Smooth muscle cell (in vitro differentiated cells): ENCODE measurements at regions not wholly inside any gene's neighbourhood (a gene's known extent, or its start where the extent isn't known, plus 50 kb on each side); places are given as distances from the start of the nearest gene placed in this dataset.

Experiments used
- DNase-seq: peaks from one replicate; lab custom pipeline; 2025; ENCODE audit not compliant: unreplicated experiment; lab: John Stamatoyannopoulos, UW
- H2AFZ ChIP-seq: fragments of 200-600 bp; sonication (generic); 2 replicates; pipeline ENCODE4 v1.6.0; 2016; ENCODE audit warnings: antibody characterized with exemption, low read depth, mild to moderate bottlenecking
- H3F3A ChIP-seq: fragments of 200-600 bp; sonication (generic); 2 replicates; pipeline ENCODE4 v1.6.0; 2017; ENCODE audit warnings: antibody characterized with exemption, low read depth
- H3K27ac ChIP-seq: fragments of 200-600 bp; sonication (generic); 2 replicates; pipeline ENCODE4 v1.5.1; 2016; ENCODE audit warnings: low read depth, mild to moderate bottlenecking
- H3K27me3 ChIP-seq: fragments of 200-600 bp; sonication (generic); 2 replicates; pipeline ENCODE4 v1.6.1; 2016; ENCODE audit warnings: low read depth, mild to moderate bottlenecking
- H3K36me3 ChIP-seq: fragments of 200-600 bp; sonication (generic); 2 replicates; pipeline ENCODE4 v1.5.1; 2016; ENCODE audit warnings: low read depth
- H3K4me1 ChIP-seq: fragments of 200-600 bp; sonication (generic); 2 replicates; pipeline ENCODE4 v1.5.1; 2016; ENCODE audit warnings: low read depth
- H3K4me2 ChIP-seq: fragments of 200-600 bp; sonication (generic); 2 replicates; pipeline ENCODE4 v1.6.0; 2016; ENCODE audit warnings: mild to moderate bottlenecking
- H3K4me3 ChIP-seq: fragments of 200-600 bp; sonication (generic); 2 replicates; pipeline ENCODE4 v1.5.1; 2016; ENCODE audit warnings: mild to moderate bottlenecking
- H3K79me2 ChIP-seq: fragments of 200-600 bp; sonication (generic); 2 replicates; pipeline ENCODE4 v1.6.0; 2016; ENCODE audit warnings: low read depth, mild to moderate bottlenecking
- H3K9ac ChIP-seq: fragments of 200-600 bp; sonication (generic); 2 replicates; pipeline ENCODE4 v1.6.0; 2016; ENCODE audit warnings: low read depth
- H3K9me3 ChIP-seq: fragments of 200-600 bp; sonication (generic); replicated peaks from 2 replicates; pipeline ENCODE4 v1.5.1; 2016; ENCODE audit warnings: low read depth
- H4K20me1 ChIP-seq: fragments of 200-600 bp; sonication (generic); 2 replicates; pipeline ENCODE4 v1.6.0; 2016; ENCODE audit warnings: low read depth
- WGBS: methylation state at CpG from one replicate; pipeline ENCODE4 v1.1.7; 2016; ENCODE audit warnings: low lambda C conversion rate; 5-methylcytosine and 5-hydroxymethylcytosine counted together
- TF ChIP-seq, protein P1 (sequence below): fragments of 200-600 bp; sonication (generic); IDR thresholded peaks from 2 replicates; pipeline ENCODE4 v1.5.1; 2017; ENCODE audit warnings: borderline replicate concordance, mild to moderate bottlenecking, antibody characterized with exemption; ENCODE audit not compliant: insufficient read depth, poor library complexity, severe bottlenecking

DNA sequence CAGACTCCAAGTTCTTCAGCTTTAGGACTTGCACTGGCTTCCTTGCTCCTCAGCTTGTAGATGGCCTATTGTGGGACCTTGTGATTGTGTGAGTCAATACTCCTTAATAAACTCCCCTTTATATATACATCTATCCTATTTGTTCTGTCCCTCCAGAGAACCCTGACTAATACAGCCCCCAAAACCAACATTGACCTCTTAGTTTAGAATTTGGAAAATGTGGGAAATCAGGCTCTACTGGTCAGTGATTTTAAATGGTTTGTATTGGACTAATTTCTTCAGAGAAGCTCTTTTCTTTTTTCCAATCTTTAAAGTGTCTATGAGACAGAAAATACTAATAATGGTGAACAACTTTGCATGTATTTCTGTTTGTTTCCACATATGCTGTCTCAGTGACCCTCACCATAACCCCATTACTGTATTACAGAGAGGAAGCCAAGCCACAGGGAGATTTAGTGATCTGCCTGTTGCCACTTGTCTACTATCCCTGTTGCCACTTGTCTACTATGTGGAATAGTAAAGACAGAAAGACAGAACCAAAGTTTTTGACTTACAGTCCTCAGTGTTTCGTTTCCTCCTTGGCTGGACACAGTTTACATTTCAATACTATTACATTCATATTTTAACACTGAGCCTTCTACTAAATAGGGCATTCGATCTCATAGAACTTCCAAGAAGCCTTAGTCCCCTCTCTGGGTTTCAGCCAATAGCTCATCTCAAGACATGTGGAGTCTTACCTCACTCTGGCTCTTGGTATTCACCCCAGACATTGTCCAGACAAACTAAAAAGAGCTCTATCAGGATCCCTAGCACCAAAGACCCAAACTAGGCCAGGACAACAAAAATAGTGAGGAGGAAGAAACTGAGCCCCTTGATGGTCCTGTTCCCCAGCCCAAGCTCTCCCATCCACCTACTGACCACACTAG lies 121.0 kb downstream of the AKR1D1 start:
- Histone ChIP-seq H4K20me1 (no peaks in the 10 kb centered on the region), H3K9ac (no peak overlapping the region), H3K9me3 (no peaks in the 10 kb centered on the region), H3K4me1 (peaks cover 7% of the 10 kb centered on the region), H3K4me3 (no peak overlapping the region), H3K79me2 (no peaks in the 10 kb centered on the region), H3K4me2 (peak overlapping the region; percentile 58), H3F3A (no peaks in the 10 kb centered on the region), H3K36me3 (no peaks in the 10 kb centered on the region), H2AFZ (peak overlapping the region; percentile 8), H3K27ac (peak overlapping the region; percentile 84), H3K27me3 (no peaks in the 10 kb centered on the region)
- no peak for DNase-seq
- WGBS: 55% methylated on average over 2 of the region's 2 CpGs
- TF ChIP-seq, protein P1, sequence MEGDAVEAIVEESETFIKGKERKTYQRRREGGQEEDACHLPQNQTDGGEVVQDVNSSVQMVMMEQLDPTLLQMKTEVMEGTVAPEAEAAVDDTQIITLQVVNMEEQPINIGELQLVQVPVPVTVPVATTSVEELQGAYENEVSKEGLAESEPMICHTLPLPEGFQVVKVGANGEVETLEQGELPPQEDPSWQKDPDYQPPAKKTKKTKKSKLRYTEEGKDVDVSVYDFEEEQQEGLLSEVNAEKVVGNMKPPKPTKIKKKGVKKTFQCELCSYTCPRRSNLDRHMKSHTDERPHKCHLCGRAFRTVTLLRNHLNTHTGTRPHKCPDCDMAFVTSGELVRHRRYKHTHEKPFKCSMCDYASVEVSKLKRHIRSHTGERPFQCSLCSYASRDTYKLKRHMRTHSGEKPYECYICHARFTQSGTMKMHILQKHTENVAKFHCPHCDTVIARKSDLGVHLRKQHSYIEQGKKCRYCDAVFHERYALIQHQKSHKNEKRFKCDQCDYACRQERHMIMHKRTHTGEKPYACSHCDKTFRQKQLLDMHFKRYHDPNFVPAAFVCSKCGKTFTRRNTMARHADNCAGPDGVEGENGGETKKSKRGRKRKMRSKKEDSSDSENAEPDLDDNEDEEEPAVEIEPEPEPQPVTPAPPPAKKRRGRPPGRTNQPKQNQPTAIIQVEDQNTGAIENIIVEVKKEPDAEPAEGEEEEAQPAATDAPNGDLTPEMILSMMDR: no peak

DNA sequence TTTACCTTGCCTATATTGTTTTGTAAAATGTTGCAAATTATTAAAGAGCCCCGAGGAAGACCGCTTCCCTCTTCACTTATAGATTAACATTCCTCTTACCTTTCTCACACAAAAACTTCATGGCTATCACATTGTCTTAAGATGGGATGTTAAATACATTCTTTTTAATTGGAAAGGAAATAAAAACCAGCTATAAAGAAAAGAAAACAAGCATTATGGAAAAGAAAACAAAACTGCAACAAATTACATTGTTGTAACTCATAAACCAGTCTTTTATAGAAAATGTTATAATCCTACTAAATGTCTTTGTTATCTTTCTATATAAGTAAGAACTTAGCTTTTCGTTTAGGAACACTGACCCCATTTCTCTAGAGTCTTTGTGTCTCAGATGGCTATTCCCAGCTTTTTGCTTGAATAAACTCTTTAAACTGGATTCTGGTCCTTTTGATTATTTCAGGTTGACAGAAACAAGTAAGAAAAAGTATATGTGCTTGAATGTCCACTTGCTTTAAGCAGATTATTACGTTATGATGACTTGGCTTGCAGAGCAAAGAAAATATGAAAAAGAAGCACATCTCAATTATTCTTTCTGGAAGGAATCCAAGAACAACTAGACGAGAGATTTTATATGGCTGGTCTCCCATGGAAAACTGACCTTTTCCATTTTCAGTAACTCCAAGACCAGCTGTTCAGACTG lies 128.2 kb downstream of the AKR1D1 start:
- no peak overlapping the region for H3K27ac ChIP-seq

DNA sequence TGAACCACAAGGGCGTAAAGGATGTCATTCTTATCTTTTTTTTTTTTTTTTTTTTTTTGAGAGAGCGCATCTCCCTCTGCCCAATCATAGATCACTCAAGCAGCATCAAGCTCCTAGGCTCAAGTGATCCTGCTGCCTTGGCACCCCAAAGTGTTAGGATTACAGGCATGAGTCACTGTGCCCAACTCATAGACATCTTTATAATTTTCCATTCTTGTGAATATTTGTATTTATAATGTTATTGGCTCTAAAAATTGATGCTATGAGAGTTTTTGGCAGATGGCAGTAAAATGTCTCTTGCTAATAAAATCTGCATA lies 128.7 kb downstream of the AKR1D1 start:
- WGBS: 60% methylated on average over 2 of the region's 2 CpGs
- Histone ChIP-seq H3K36me3 (no peaks in the 10 kb centered on the region), H3K79me2 (no peaks in the 10 kb centered on the region), H3K4me3 (no peak overlapping the region), H3K27me3 (no peaks in the 10 kb centered on the region), H3K9me3 (no peaks in the 10 kb centered on the region), H3K4me1 (peaks cover 41% of the 10 kb centered on the region), H2AFZ (peak overlapping the region; percentile 36), H3K9ac (no peak overlapping the region), H3K4me2 (no peak overlapping the region), H3F3A (no peaks in the 10 kb centered on the region), H3K27ac (no peak overlapping the region), H4K20me1 (no peaks in the 10 kb centered on the region)
- DNase-seq: no peak
- TF ChIP-seq, protein P1: no peak

More for the DNA sequence above, 128.2 kb downstream of the AKR1D1 start:
- H3K79me2 ChIP-seq: no peaks in the 10 kb centered on the region
- DNase-seq: no peak
- 50% methylated on average over 5 of the region's 5 CpGs for WGBS
- no peaks in the 10 kb centered on the region for H3K36me3 ChIP-seq
- no peaks in the 10 kb centered on the region for H3F3A ChIP-seq
- H3K4me3 ChIP-seq: no peak overlapping the region
- peaks cover 40% of the 10 kb centered on the region for H3K4me1 ChIP-seq
- H4K20me1 ChIP-seq: no peaks in the 10 kb centered on the region
- no peaks in the 10 kb centered on the region for H3K27me3 ChIP-seq
- TF ChIP-seq, protein P1: no peak
- no peak overlapping the region for H3K9ac ChIP-seq
- no peak overlapping the region for H3K4me2 ChIP-seq
- H3K9me3 ChIP-seq: no peaks in the 10 kb centered on the region
- H2AFZ ChIP-seq: peak overlapping the region; percentile 68
